GM21526 (cell line): ENCODE measurements at regions not wholly inside any gene's neighbourhood (a gene's known extent, or its start where the extent isn't known, plus 50 kb on each side); places are given as distances from the start of the nearest gene placed in this dataset.
A peak's percentile ranks its signal among the peaks of the same experiment; 100 is the strongest.

ENCODE experiments used
- ATAC-seq: cut with Tn5 transposase; IDR thresholded peaks from one replicate; pipeline ENCODE4 v1.9.1; 2021; ENCODE audit warnings: moderate library complexity; ENCODE audit not compliant: unreplicated experiment, low FRiP score

- ATAC-seq = peak; percentile 66
Measured at GRCh38 chr4:43763029-43763610, 685.5 kb downstream of the KCTD8 start.

GRCh38 chr4:43765514-43765913, 683.1 kb downstream of the KCTD8 start:
- peak; percentile 39 for ATAC-seq

GRCh38 chr4:43766648-43767047, 682.0 kb downstream of the KCTD8 start:
- peak; percentile 44 for ATAC-seq

GRCh38 chr4:43776371-43776770, 672.2 kb downstream of the KCTD8 start:
- no peak for ATAC-seq

- peak; percentile 76 for ATAC-seq
Measured at GRCh38 chr4:43778187-43778915, 670.3 kb downstream of the KCTD8 start.

GRCh38 chr4:43781125-43781524, 667.5 kb downstream of the KCTD8 start:
- ATAC-seq = no peak

GRCh38 chr4:43782391-43782790, 666.2 kb downstream of the KCTD8 start:
- ATAC-seq = no peak

- ATAC-seq = no peak
Measured at GRCh38 chr4:43816116-43816515, 632.5 kb downstream of the KCTD8 start.

- no peak for ATAC-seq
Measured at GRCh38 chr4:43822621-43823020, 626.0 kb downstream of the KCTD8 start.

- peak; percentile 76 for ATAC-seq
Measured at GRCh38 chr4:43835869-43836268, 612.7 kb downstream of the KCTD8 start.

GRCh38 chr4:43837171-43837570, 611.4 kb downstream of the KCTD8 start:
- ATAC-seq = no peak

- no peak for ATAC-seq
Measured at GRCh38 chr4:43837604-43838003, 611.0 kb downstream of the KCTD8 start.

GRCh38 chr4:43842594-43842993, 606.0 kb downstream of the KCTD8 start:
- ATAC-seq = no peak

- ATAC-seq = no peak
Measured at GRCh38 chr4:43843501-43843900, 605.1 kb downstream of the KCTD8 start.

- no peak for ATAC-seq
Measured at GRCh38 chr4:43846111-43846587, 602.5 kb downstream of the KCTD8 start.

GRCh38 chr4:43853565-43854264, 594.9 kb downstream of the KCTD8 start:
- ATAC-seq = no peak

- no peak for ATAC-seq
Measured at GRCh38 chr4:43855283-43855682, 593.3 kb downstream of the KCTD8 start.

GRCh38 chr4:43864616-43865146, 583.9 kb downstream of the KCTD8 start:
- ATAC-seq = no peak

- ATAC-seq = no peak
Measured at GRCh38 chr4:43867908-43868307, 580.7 kb downstream of the KCTD8 start.

GRCh38 chr4:43875655-43876054, 573.0 kb downstream of the KCTD8 start:
- no peak for ATAC-seq

- no peak for ATAC-seq
Measured at GRCh38 chr4:43882470-43882869, 566.1 kb downstream of the KCTD8 start.
